ENCODE measurements at regions not wholly inside any gene's neighbourhood (a gene's known extent, or its start where the extent isn't known, plus 50 kb on each side); places are given as distances from the start of the nearest gene placed in this dataset.
A peak's percentile ranks its signal among the peaks of the same experiment; 100 is the strongest.

DNA sequence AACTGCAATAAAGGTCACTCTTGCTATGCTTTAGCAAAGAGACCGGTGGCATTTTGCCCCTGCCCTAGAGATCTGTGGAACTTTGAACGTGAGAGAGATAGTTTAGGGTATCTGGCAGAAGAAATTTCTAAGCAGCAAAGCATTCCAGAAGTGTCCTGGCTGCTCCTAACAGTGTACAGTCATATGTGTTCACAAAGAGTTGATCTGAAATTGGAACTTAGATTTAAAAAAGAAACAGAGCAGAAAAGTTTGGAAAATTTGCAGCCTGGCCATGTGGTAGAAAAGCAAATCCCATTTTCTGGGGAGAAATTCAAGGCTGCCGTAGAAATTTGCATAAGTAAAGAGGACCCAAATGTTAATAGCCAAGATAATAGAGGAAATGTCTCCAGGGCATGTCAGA lies 169.2 kb downstream of the FGF1 start:
- DNase-seq: no peak
- H3K27ac ChIP-seq: no peak overlapping the region
- TF ChIP-seq, protein P1, sequence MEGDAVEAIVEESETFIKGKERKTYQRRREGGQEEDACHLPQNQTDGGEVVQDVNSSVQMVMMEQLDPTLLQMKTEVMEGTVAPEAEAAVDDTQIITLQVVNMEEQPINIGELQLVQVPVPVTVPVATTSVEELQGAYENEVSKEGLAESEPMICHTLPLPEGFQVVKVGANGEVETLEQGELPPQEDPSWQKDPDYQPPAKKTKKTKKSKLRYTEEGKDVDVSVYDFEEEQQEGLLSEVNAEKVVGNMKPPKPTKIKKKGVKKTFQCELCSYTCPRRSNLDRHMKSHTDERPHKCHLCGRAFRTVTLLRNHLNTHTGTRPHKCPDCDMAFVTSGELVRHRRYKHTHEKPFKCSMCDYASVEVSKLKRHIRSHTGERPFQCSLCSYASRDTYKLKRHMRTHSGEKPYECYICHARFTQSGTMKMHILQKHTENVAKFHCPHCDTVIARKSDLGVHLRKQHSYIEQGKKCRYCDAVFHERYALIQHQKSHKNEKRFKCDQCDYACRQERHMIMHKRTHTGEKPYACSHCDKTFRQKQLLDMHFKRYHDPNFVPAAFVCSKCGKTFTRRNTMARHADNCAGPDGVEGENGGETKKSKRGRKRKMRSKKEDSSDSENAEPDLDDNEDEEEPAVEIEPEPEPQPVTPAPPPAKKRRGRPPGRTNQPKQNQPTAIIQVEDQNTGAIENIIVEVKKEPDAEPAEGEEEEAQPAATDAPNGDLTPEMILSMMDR (IDR thresholded peaks at IDR 0.05): no peak
- TF ChIP-seq POLR2A (IDR thresholded peaks at IDR 0.05): no peak
- no peak overlapping the region for H3K4me3 ChIP-seq
- no peaks in the 10 kb centered on the region for H3K36me3 ChIP-seq
- H3K27me3 ChIP-seq: no peaks in the 10 kb centered on the region
- no peaks in the 10 kb centered on the region for H3K4me1 ChIP-seq
- peaks cover 0 to 4% of the 10 kb centered on the region in 2 donors for H3K9me3 ChIP-seq
- intact Hi-C loops (cut with DNase I; ENCODE audit: low total_unique reads): no loop called here

DNA sequence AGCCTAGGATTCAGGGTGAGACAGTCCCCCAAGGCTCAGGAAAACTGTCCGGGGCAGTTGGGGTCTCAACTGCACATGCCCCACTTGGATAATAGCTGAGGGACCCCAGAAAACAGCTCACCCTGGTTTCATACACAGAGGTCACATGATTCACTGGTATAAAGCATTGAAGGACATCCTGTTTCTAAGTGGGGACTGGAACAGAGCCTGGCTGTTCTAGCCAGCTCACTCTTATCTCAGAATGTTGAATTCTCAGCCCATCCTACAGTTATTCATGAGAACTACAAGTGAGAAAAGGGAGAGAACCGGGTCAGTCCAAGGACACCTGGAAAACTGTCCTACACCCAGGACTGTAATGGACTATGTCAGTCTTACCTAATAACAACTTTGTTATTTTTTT lies 170.9 kb downstream of the FGF1 start:
- Histone ChIP-seq H3K36me3 (no peaks in the 10 kb centered on the region), H3K27ac (no peak overlapping the region), H3K4me3 (no peak overlapping the region), H3K27me3 (no peaks in the 10 kb centered on the region), H3K9me3 (peaks cover 0 to 4% of the 10 kb centered on the region in 2 donors), H3K4me1 (no peaks in the 10 kb centered on the region)
- TF ChIP-seq, protein P1 (IDR thresholded peaks at IDR 0.05): no peak
- DNase-seq: no peak
- intact Hi-C loops (cut with DNase I; ENCODE audit: low total_unique reads): no loop called here

DNA sequence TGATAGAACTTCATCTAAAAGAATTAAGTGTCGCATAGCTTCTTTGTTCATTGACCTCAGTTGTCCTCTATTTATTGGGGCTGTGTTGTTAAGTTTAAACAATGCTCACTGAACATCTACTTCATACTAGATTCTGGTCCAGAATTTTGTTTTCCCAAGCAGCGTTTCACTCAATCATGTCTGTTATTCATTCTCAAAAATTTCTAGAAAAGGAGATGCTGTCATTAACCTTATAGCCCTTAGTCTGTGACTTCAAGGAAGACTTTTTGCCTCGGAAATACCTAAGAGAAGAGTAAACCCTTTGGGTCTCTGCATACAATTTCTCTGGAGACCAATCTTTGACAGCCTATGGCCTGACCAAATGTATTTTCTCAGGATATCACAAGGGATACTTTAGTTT lies 171.7 kb downstream of the FGF1 start:
- peaks cover 0 to 4% of the 10 kb centered on the region in 2 donors for H3K9me3 ChIP-seq
- DNase-seq: no peak
- intact Hi-C loops (cut with DNase I; ENCODE audit: low total_unique reads): no loop called here
- no peak overlapping the region for H3K27ac ChIP-seq
- H3K4me1 ChIP-seq: no peaks in the 10 kb centered on the region
- H3K36me3 ChIP-seq: no peaks in the 10 kb centered on the region
- H3K4me3 ChIP-seq: no peak overlapping the region
- no peaks in the 10 kb centered on the region for H3K27me3 ChIP-seq
- no peak for TF ChIP-seq POLR2A (IDR thresholded peaks at IDR 0.05)
- TF ChIP-seq, protein P1 (IDR thresholded peaks at IDR 0.05): no peak

DNA sequence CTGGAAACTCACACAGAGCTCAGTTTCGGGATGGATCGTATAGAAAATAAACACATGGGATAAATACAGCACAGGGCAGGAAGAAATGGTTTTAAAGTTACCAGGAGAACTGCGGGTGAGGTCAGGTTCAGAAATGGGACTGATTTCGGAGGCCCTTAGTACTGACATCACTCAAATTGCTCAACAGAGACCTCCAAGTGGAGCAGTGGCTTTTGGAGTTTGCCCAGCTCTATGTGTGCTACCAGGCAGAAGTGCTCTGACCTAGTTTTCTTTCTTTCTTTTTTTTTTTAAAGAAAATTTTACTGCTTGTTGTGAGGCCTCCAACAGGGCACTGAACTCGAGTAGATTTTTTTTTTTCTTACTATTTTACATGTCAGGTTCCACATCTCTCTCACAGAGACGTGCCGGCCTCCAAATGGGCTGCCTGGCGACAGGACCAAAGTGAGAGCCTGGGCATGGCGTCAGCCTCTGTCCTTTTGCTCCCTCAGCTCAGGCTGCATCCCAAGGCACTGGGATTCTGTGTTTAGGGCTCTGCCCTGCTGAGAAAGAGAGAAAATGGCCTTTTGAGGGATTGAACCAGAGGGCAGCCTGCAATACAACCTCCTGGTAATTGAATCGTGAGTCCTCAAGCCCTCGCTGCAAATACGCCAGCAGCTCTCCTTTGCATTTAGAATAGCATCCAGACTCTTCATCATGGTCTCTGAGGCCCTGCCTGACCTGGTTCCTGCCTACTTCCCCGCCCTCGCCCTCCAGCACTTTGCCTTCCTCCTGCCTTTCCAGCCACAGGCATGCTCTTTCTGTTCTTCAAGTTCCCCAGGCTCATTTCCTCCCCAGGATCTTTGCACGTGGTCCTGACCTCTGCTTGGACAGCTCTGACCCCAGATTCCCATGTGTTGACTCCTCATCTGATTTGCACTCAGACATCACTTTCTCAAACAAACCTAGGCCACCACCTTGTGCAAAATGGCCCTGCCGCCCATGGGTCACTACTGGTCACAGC lies 173.5 kb downstream of the FGF1 start:
- Histone ChIP-seq H3K27me3 (no peaks in the 10 kb centered on the region), H3K9me3 (peaks cover 0 to 4% of the 10 kb centered on the region in 2 donors), H3K4me1 (no peaks in the 10 kb centered on the region), H3K27ac (no peak overlapping the region), H3K4me3 (no peak overlapping the region), H3K36me3 (no peaks in the 10 kb centered on the region)
- TF ChIP-seq, protein P1 (IDR thresholded peaks at IDR 0.05): no peak
- intact Hi-C loops (cut with DNase I; ENCODE audit: low total_unique reads): no loop called here
- DNase-seq: peak; percentile 20 to 26

DNA sequence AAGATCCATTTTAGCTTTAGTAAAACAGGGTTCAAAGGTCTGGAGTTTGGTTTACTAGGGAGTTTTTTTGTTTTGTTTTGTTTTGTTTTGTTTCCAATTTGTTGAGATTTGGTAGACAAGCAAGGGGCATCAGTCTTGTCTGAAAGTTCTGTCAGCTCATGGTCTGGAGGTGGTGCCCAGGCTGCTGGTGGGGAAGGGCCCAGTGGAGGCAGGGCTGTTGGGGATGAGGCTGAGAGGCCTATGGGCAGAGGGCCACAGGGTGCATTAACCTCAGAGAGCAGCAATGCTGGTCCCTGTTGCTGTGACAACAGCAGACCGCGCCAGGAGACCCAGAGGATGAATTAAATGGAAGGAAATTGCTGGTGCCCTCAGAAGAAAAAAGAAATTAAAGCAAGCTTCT lies 174.5 kb downstream of the FGF1 start:
- no peak for TF ChIP-seq POLR2A (IDR thresholded peaks at IDR 0.05)
- TF ChIP-seq, protein P1 (IDR thresholded peaks at IDR 0.05): no peak
- intact Hi-C loops (cut with DNase I; ENCODE audit: low total_unique reads): no loop called here
- Histone ChIP-seq H3K36me3 (no peaks in the 10 kb centered on the region), H3K4me1 (no peaks in the 10 kb centered on the region), H3K27ac (no peak overlapping the region), H3K4me3 (no peak overlapping the region), H3K27me3 (no peaks in the 10 kb centered on the region), H3K9me3 (no peaks in the 10 kb centered on the region)
- no peak for DNase-seq
